ENCODE measurements at regions not wholly inside any gene's neighbourhood (a gene's known extent, or its start where the extent isn't known, plus 50 kb on each side); places are given as distances from the start of the nearest gene placed in this dataset.

- no peak for DNase-seq
- H3K27me3 Mint-ChIP-seq (ENCODE audit: insufficient read depth, unreplicated experiment): peaks cover 10% of the 10 kb centered on the region
- H3K4me1 Mint-ChIP-seq (ENCODE audit: low read depth, unreplicated experiment): no peaks in the 10 kb centered on the region
- ChIA-PET POLR2A (no interaction called here), CTCF (no interaction called here)
- H3K4me3 Mint-ChIP-seq (ENCODE audit: unreplicated experiment): no peak overlapping the region
- H3K36me3 ChIP-seq (ENCODE audit: control insufficient read depth, insufficient read depth, low read length): no peaks in the 10 kb centered on the region
- H3K4me1 ChIP-seq: no peaks in the 10 kb centered on the region
- H3K36me3 Mint-ChIP-seq (ENCODE audit: insufficient read depth, unreplicated experiment): no peaks in the 10 kb centered on the region
- H3K27me3 ChIP-seq (replicated peaks; ENCODE audit: control insufficient read depth, insufficient read depth, low read length): no peaks in the 10 kb centered on the region
- peaks cover 15% of the 10 kb centered on the region for H3K9me3 Mint-ChIP-seq (ENCODE audit: unreplicated experiment)
- H3K27ac Mint-ChIP-seq (ENCODE audit: unreplicated experiment): no peak overlapping the region
- no TSS peak for BruUV-seq (replicated peaks)
- TF ChIP-seq CTCF (IDR thresholded peaks at IDR 0.05; ENCODE audit: insufficient read depth in 1 of 2, low read depth in 1 of 2, low read length in 1 of 2, severe bottlenecking in 1 of 2, unreplicated experiment in 1 of 2): no peak
- intact Hi-C loops (cut with micrococcal nuclease; ENCODE audit: unreplicated experiment): no loop called here
- no peaks in the 10 kb centered on the region for H3K9me3 ChIP-seq
- no peak overlapping the region for H3K4me3 ChIP-seq (ENCODE audit: low read depth, low read length)
These were observed 414.1 kb upstream of the MYT1L start for GRCh38 chr2:2744958-2745715.

- Mint-ChIP-seq H3K27me3 (ENCODE audit: insufficient read depth, unreplicated experiment) (peaks cover 16% of the 10 kb centered on the region), H3K4me1 (ENCODE audit: low read depth, unreplicated experiment) (no peaks in the 10 kb centered on the region), H3K27ac (ENCODE audit: unreplicated experiment) (no peak overlapping the region), H3K4me3 (ENCODE audit: unreplicated experiment) (no peak overlapping the region), H3K9me3 (ENCODE audit: unreplicated experiment) (peaks cover 15% of the 10 kb centered on the region), H3K36me3 (ENCODE audit: insufficient read depth, unreplicated experiment) (no peaks in the 10 kb centered on the region)
- CTCF ChIA-PET: no interaction called here
- DNase-seq: no peak
- Histone ChIP-seq H3K4me3 (ENCODE audit: low read depth, low read length) (no peak overlapping the region), H3K27me3 (replicated peaks; ENCODE audit: control insufficient read depth, insufficient read depth, low read length) (no peaks in the 10 kb centered on the region), H3K9me3 (no peaks in the 10 kb centered on the region), H3K4me1 (no peaks in the 10 kb centered on the region), H3K36me3 (ENCODE audit: control insufficient read depth, insufficient read depth, low read length) (no peaks in the 10 kb centered on the region)
- BruUV-seq (replicated peaks): no TSS peak
- intact Hi-C loops (cut with micrococcal nuclease; ENCODE audit: unreplicated experiment): no loop called here
- no peak for TF ChIP-seq CTCF (IDR thresholded peaks at IDR 0.05; ENCODE audit: insufficient read depth in 1 of 2, low read depth in 1 of 2, low read length in 1 of 2, severe bottlenecking in 1 of 2, unreplicated experiment in 1 of 2)
- POLR2A ChIA-PET: no interaction called here
These were observed 413.0 kb upstream of the MYT1L start for GRCh38 chr2:2744107-2744506.

GRCh38 chr2:2743164-2743571 is 412.1 kb upstream of the MYT1L start:
- Histone ChIP-seq H3K9me3 (no peaks in the 10 kb centered on the region), H3K27me3 (replicated peaks; ENCODE audit: control insufficient read depth, insufficient read depth, low read length) (no peaks in the 10 kb centered on the region), H3K4me3 (ENCODE audit: low read depth, low read length) (no peak overlapping the region), H3K4me1 (no peaks in the 10 kb centered on the region), H3K36me3 (ENCODE audit: control insufficient read depth, insufficient read depth, low read length) (no peaks in the 10 kb centered on the region)
- no peak for DNase-seq
- intact Hi-C loops (cut with micrococcal nuclease; ENCODE audit: unreplicated experiment): no loop called here
- Mint-ChIP-seq H3K36me3 (ENCODE audit: insufficient read depth, unreplicated experiment) (no peaks in the 10 kb centered on the region), H3K27me3 (ENCODE audit: insufficient read depth, unreplicated experiment) (peaks cover 16% of the 10 kb centered on the region), H3K9me3 (ENCODE audit: unreplicated experiment) (peaks cover 15% of the 10 kb centered on the region), H3K4me3 (ENCODE audit: unreplicated experiment) (no peak overlapping the region), H3K27ac (ENCODE audit: unreplicated experiment) (no peak overlapping the region), H3K4me1 (ENCODE audit: low read depth, unreplicated experiment) (no peaks in the 10 kb centered on the region)
- TF ChIP-seq CTCF (IDR thresholded peaks at IDR 0.05; ENCODE audit: insufficient read depth in 1 of 2, low read depth in 1 of 2, low read length in 1 of 2, severe bottlenecking in 1 of 2, unreplicated experiment in 1 of 2): no peak
- ChIA-PET POLR2A (no interaction called here), CTCF (no interaction called here)
- no TSS peak for BruUV-seq (replicated peaks)

Measured in Caco-2 (cell line).